Loucy (cell line): ENCODE measurements at regions not wholly inside any gene's neighbourhood (a gene's known extent, or its start where the extent isn't known, plus 50 kb on each side); places are given as distances from the start of the nearest gene placed in this dataset.

Experiments used
- CTCF ChIP-seq: fragments of 200-600 bp; sonication (generic); conservative IDR thresholded peaks from 2 replicates; pipeline ENCODE4 v1.5.1; 2014; ENCODE audit warnings: mild to moderate bottlenecking, antibody characterized with exemption, low read length
- EZH2phosphoT487 ChIP-seq: fragments of 200-600 bp; IDR thresholded peaks from 2 replicates; pipeline ENCODE4 v1.6.1; 2018; ENCODE audit warnings: antibody characterized with exemption, mild to moderate bottlenecking, moderate library complexity, borderline replicate concordance

GRCh38 chr14:27553790-27554189 is 956.0 kb upstream of the NOVA1 start:
- TF ChIP-seq CTCF (0 out of 2 replicates have a peak, but pooled peaks have one; percentile 12), EZH2phosphoT487 (no peak)
